SU-DHL-6 (cell line): ENCODE measurements at regions not wholly inside any gene's neighbourhood (a gene's known extent, or its start where the extent isn't known, plus 50 kb on each side); places are given as distances from the start of the nearest gene placed in this dataset.

Experiments
- H2AFZ ChIP-seq: fragments of 200-600 bp; sonication (generic); 2 replicates; pipeline ENCODE4 v1.6.1; 2014; ENCODE audit warnings: low read depth, mild to moderate bottlenecking, moderate library complexity, mixed read lengths, antibody characterized with exemption, low read length; ENCODE audit not compliant: severe bottlenecking
- H3F3A ChIP-seq: fragments of 200-600 bp; shearing (Covaris generic); 2 replicates; pipeline ENCODE4 v1.6.0; 2016; ENCODE audit warnings: antibody characterized with exemption, mild to moderate bottlenecking; ENCODE audit not compliant: insufficient read depth
- H3K27ac ChIP-seq: fragments of 200-600 bp; sonication (generic); 2 replicates; pipeline ENCODE4 v1.5.1; 2016; ENCODE audit warnings: low read depth, mild to moderate bottlenecking, low read length, moderate library complexity, mixed read lengths
- H3K27me3 ChIP-seq: fragments of 200-600 bp; sonication (generic), shearing (Covaris generic); 2 replicates; pipeline ENCODE4 v1.6.0; 2014; ENCODE audit warnings: mild to moderate bottlenecking, low read length
- H3K36me3 ChIP-seq: fragments of 200-600 bp; sonication (generic); 2 replicates; pipeline ENCODE4 v1.6.1; 2014; ENCODE audit warnings: mild to moderate bottlenecking, low read length, mixed read lengths
- H3K4me2 ChIP-seq: fragments of 300-600, 200-600 bp; shearing (Covaris generic), sonication (generic); 2 replicates; pipeline ENCODE4 v1.6.0; 2014; ENCODE audit warnings: low read length, low read depth, mild to moderate bottlenecking; ENCODE audit not compliant: poor library complexity, severe bottlenecking
- H3K4me3 ChIP-seq: fragments of 200-600 bp; sonication (generic); 2 replicates; pipeline ENCODE4 v1.5.1; 2014; ENCODE audit warnings: antibody characterized with exemption, low read length, mild to moderate bottlenecking, mixed read lengths; ENCODE audit not compliant: insufficient read depth, poor library complexity, severe bottlenecking
- H3K79me2 ChIP-seq: fragments of 200-600 bp; sonication (generic); 2 replicates; pipeline ENCODE4 v1.6.1; 2014; ENCODE audit warnings: mild to moderate bottlenecking, low read length, moderate library complexity; ENCODE audit not compliant: insufficient read depth
- H3K9ac ChIP-seq: fragments of 200-600 bp; sonication (generic); 2 replicates; pipeline ENCODE4 v1.7.0; 2014; ENCODE audit warnings: mild to moderate bottlenecking, low read length
- H3K9me2 ChIP-seq: fragments of 200-600 bp; sonication (generic); replicated peaks from 2 replicates; pipeline ENCODE4 v1.6.1; 2014; ENCODE audit warnings: low read length; ENCODE audit not compliant: insufficient read depth
- H3K9me3 ChIP-seq: fragments of 200-600 bp; sonication (generic); 2 replicates; pipeline ENCODE4 v1.6.1; 2014; ENCODE audit warnings: low read length, mixed read lengths; ENCODE audit not compliant: insufficient read depth
- H4K20me1 ChIP-seq: fragments of 200-600 bp; sonication (generic); 2 replicates; pipeline ENCODE4 v1.6.1; 2014; ENCODE audit warnings: low read depth, mild to moderate bottlenecking, antibody characterized with exemption, low read length, moderate library complexity, mixed read lengths
- EZH2phosphoT487 ChIP-seq: fragments of 200-600 bp; sonication (generic), shearing (Covaris generic); conservative IDR thresholded peaks from 2 replicates; pipeline ENCODE4 v1.6.1; 2018; ENCODE audit warnings: mild to moderate bottlenecking, antibody characterized with exemption, low read length, moderate library complexity, mixed read lengths
- TF ChIP-seq, protein P1 (sequence below): fragments of 200-600 bp; sonication (generic); IDR thresholded peaks from one replicate; pipeline ENCODE4 v1.5.1; 2017; ENCODE audit warnings: antibody characterized with exemption, mild to moderate bottlenecking, low read length, moderate library complexity; ENCODE audit not compliant: insufficient read depth, poor library complexity, severe bottlenecking

DNA sequence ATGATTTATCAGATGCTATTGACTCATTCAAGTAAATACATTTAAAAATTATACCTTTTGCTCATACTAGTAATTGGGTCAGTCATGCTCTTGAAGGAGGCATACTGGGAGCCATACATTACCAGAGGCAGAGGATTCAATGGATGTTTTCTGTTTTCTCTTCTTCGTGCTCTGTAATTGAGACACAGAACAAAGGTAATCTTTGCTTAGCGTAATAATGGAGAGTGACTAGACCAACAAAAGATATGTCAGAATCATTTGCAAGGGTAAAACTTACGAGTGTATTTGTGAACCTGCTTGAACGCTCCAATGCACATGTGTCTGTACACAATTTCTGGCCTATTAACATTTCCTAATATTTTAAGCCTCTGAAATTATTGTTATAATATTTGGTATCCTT is 296.4 kb downstream of the FOXG1 start:
- H3K9ac ChIP-seq, result no peak overlapping the region
- no peak overlapping the region for H3K4me3 ChIP-seq
- no peaks in the 10 kb centered on the region for H4K20me1 ChIP-seq
- TF ChIP-seq, protein P1, sequence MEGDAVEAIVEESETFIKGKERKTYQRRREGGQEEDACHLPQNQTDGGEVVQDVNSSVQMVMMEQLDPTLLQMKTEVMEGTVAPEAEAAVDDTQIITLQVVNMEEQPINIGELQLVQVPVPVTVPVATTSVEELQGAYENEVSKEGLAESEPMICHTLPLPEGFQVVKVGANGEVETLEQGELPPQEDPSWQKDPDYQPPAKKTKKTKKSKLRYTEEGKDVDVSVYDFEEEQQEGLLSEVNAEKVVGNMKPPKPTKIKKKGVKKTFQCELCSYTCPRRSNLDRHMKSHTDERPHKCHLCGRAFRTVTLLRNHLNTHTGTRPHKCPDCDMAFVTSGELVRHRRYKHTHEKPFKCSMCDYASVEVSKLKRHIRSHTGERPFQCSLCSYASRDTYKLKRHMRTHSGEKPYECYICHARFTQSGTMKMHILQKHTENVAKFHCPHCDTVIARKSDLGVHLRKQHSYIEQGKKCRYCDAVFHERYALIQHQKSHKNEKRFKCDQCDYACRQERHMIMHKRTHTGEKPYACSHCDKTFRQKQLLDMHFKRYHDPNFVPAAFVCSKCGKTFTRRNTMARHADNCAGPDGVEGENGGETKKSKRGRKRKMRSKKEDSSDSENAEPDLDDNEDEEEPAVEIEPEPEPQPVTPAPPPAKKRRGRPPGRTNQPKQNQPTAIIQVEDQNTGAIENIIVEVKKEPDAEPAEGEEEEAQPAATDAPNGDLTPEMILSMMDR, result no peak
- TF ChIP-seq EZH2phosphoT487, result no peak
- H3K36me3 ChIP-seq, result no peaks in the 10 kb centered on the region
- no peaks in the 10 kb centered on the region for H3F3A ChIP-seq
- H3K27me3 ChIP-seq, result no peaks in the 10 kb centered on the region
- H3K79me2 ChIP-seq, result no peaks in the 10 kb centered on the region
- no peak overlapping the region for H2AFZ ChIP-seq
- no peaks in the 10 kb centered on the region for H3K9me2 ChIP-seq
- H3K4me2 ChIP-seq, result no peak overlapping the region
- no peaks in the 10 kb centered on the region for H3K9me3 ChIP-seq
- no peak overlapping the region for H3K27ac ChIP-seq

- H3K36me3 ChIP-seq, result no peaks in the 10 kb centered on the region
- H3K79me2 ChIP-seq, result no peaks in the 10 kb centered on the region
- no peak overlapping the region for H3K27ac ChIP-seq
- TF ChIP-seq, protein P1, result no peak
- no peak for TF ChIP-seq EZH2phosphoT487
- no peaks in the 10 kb centered on the region for H3F3A ChIP-seq
- H3K9me3 ChIP-seq, result no peaks in the 10 kb centered on the region
- H3K9me2 ChIP-seq, result no peaks in the 10 kb centered on the region
- no peak overlapping the region for H3K9ac ChIP-seq
- H4K20me1 ChIP-seq, result no peaks in the 10 kb centered on the region
- H3K4me3 ChIP-seq, result no peak overlapping the region
- H2AFZ ChIP-seq, result no peak overlapping the region
- H3K27me3 ChIP-seq, result no peaks in the 10 kb centered on the region
- no peak overlapping the region for H3K4me2 ChIP-seq
Observed at GRCh38 chr14:29064305-29064900, 297.8 kb downstream of the FOXG1 start.

DNA sequence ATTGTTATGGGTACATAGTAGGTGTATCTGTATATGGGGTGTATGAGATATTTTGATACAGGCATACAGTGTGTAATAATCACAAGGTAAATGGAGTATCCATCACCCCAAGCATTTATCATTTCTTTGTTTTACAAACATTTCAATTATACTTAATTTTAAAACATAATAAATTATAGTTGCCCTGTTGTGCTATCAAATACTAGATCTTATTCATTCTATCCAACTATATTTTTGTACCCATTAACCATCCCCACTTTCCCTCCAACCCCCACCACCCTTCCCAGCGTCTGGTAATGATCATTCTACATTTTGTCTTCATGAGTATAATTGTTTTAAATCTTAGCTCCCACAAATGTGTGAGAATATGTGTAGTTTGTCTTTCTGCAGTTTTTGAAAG is 302.6 kb downstream of the FOXG1 start:
- H3K27me3 ChIP-seq, result no peaks in the 10 kb centered on the region
- H3F3A ChIP-seq, result no peaks in the 10 kb centered on the region
- 0 out of 2 replicates have a peak, but pooled peaks cover 2% of the 10 kb centered on the region for H3K9me3 ChIP-seq
- no peaks in the 10 kb centered on the region for H3K79me2 ChIP-seq
- H3K4me3 ChIP-seq, result no peak overlapping the region
- no peaks in the 10 kb centered on the region for H4K20me1 ChIP-seq
- TF ChIP-seq EZH2phosphoT487, result no peak
- TF ChIP-seq, protein P1, result no peak
- H2AFZ ChIP-seq, result peak overlapping the region; percentile 81
- H3K9ac ChIP-seq, result no peak overlapping the region
- H3K36me3 ChIP-seq, result no peaks in the 10 kb centered on the region
- no peak overlapping the region for H3K4me2 ChIP-seq
- no peak overlapping the region for H3K27ac ChIP-seq
- no peaks in the 10 kb centered on the region for H3K9me2 ChIP-seq
